MV-4-11 (cell line): ENCODE measurements at regions not wholly inside any gene's neighbourhood (a gene's known extent, or its start where the extent isn't known, plus 50 kb on each side); places are given as distances from the start of the nearest gene placed in this dataset.

Experiments used
- DNase-seq: peaks from one replicate; lab custom pipeline; 2025; lab: John Stamatoyannopoulos, UW

DNA sequence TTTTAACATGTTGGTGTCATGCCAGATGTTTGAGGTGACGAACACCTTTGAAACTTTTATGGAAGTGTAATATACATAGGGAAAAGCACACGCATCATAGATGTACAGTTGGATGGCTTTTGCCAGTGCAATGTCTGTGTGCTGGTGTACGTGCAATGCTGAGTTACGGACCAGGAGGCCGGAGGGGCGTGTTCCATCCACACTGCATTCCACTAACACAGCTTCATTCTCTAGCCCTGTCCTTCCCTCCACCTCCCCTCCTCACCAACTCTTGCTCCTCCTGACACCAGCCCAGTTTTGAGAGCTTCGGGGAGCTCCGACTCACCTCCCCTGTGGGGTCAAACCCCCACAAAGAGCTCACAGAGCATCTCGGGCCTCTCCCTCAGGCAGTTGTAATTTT is 358.8 kb downstream of the C16orf95 start:
- DNase-seq, result no peak

GRCh38 chr16:86959091-86959651 is 358.0 kb downstream of the C16orf95 start:
- DNase-seq, result no peak

GRCh38 chr16:86959729-86960128 is 357.5 kb downstream of the C16orf95 start:
- DNase-seq, result no peak

- no peak for DNase-seq
Observed at GRCh38 chr16:86960266-86960665, 356.9 kb downstream of the C16orf95 start.

GRCh38 chr16:86961171-86961601 is 356.0 kb downstream of the C16orf95 start:
- DNase-seq, result no peak

GRCh38 chr16:86962259-86962658 is 354.9 kb downstream of the C16orf95 start:
- DNase-seq, result no peak

GRCh38 chr16:86962913-86963312 is 354.3 kb downstream of the C16orf95 start:
- no peak for DNase-seq

GRCh38 chr16:86963600-86964575 is 353.3 kb downstream of the C16orf95 start:
- no peak for DNase-seq

DNA sequence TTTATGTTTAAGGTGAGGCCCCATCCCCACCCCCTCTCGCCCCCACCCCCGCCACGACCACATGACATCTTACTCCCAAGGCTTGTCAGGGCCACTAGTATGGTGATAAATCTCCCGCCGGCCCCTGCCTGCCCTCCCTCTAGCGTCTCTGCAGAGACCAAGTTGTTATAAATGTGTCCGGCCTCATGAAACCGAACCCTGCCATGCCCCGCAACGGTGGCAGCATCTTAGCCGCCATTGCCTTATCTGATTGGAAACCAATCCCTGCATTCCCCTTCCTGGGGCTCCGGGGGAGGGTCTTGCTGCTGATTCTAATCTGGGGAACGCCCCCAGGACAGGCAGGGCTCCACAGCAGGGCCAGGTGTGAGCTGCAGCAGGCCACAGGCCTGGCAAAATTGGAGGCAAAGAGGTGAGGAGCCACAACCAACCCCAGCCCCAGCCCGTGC is 352.4 kb downstream of the C16orf95 start:
- DNase-seq, result no peak

DNA sequence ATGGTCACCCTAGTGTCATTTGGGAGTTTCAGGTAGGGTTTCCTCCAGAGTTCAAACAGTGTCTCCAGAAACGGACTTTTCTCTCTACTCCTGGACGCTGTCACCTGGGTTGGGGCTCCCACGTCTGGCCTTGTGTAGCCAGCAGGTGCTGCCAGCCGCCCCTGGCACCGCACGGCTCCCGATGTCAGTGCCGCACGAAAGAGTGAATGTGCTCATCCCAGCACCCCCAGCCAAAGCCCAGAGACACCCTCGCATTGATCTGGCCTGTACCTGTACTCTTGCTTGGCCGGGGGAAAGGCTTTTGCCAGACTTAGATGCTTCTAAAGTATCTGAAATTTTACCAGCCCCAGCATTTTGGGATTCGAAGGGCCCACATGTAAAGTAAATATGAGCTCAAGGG is 351.9 kb downstream of the C16orf95 start:
- DNase-seq, result no peak

DNA sequence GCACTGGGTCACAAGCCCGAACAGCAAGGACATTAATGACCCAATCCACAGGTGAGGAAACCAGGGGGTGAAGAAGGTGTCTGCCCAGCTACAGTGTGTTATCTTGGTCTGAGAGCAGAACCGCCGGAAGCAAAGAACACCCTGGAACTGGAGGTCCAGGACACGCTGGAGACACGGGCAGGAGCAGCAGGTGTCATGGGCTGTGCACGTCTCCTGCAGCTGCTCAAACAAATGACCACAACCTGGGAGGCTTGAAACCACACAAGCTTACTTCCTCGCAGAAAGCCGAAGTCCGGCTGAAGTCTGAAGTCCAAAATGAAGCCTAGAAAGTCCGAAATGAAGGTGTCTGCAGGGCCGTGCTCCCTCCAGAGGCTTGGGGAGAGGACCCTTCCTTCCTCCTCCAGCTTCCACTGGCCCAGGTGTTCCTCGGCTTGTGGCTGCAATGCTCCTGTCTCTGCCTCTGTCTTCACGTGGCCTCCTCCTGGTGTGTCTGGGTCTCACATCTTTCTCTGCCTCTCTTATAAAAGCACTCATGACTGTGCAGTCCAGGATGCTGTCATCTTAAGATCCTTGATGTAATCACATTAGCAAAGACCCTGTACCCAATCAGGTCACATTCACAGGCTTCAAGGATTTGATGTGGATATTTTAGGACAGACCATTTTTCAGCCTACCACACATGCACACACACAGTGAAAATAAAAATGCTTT is 351.2 kb downstream of the C16orf95 start:
- DNase-seq, result no peak

- no peak for DNase-seq
Observed at GRCh38 chr16:86966777-86967176, 350.4 kb downstream of the C16orf95 start.

DNA sequence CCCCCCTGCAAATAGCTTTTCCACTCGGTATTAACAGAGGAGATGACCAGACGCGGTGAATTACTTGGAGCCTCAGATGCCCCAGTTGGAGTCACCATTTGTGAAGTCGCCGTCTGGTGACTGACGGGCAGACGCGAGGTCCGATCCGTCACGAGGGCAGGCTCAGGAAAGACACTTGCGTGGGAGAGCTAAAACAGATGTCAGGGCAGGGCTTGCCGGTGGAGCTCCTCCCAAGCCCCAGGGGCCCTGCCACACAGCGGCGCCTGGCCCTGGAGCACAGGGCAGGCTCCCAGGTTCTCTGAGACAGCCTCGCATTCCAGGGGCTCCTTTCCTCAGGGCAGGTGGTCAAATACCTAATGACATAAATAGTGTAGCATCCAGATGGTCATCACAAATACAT is 348.3 kb downstream of the C16orf95 start:
- DNase-seq, result no peak

DNA sequence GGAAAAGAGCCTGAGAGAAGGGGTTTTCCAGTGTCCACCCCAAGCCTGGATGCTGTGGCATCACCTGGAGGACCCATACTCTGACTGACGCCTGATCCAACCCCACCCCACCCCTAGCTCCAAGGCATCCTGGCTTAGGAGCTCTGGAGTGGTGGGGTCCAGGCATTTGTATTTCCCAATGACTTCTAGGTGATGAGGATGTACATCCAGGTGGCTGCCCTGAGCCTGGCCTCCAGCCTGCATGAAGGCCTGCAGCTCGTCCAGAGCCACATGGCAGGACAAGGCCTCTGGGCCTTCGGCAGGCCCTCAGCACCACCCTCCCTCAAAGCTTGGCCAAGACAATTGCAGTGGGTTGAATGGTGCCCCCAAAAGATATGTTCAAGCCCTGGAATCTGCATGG is 347.5 kb downstream of the C16orf95 start:
- DNase-seq, result no peak

DNA sequence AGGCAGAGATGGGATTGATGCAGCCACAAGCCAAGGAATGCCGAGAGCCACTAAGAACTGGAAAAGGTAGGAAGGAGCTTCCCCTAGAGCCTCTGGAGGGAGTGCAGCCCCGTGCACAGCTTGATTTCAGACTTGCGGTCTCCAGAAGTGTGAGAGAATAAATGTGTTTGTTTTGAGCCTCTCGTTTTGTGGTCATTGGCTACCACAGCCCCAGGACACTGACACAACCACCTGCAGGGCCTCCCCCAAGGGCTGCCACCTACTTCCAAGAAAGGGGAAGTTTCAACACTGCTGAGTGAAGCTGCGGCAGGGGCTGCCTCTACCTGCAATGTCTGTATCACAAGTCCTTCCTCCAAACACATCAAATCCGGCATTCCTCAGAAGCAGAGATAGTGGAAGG is 346.9 kb downstream of the C16orf95 start:
- DNase-seq, result peak; percentile 38

GRCh38 chr16:86970726-86971125 is 346.5 kb downstream of the C16orf95 start:
- no peak for DNase-seq

GRCh38 chr16:86971251-86971650 is 345.9 kb downstream of the C16orf95 start:
- no peak for DNase-seq

DNA sequence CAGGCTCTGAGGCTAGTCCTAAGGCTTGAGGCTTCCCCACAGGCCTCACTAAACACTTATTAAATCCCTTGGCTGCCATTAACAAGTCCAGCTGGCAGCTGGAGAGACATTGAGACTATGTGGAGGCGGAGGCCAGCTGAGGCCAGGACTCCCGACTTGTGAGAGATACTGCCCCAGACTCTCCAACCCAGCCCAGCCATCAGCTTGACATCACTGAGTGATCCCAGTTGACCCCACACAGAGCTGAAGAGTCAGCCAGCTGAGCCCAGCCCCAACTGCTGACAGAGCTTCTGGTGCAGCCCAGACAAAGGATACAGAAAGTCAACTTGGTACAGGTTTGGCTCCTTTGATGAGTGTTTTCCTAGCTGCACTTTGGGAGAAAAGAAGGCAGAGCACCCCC is 343.1 kb downstream of the C16orf95 start:
- DNase-seq, result no peak

DNA sequence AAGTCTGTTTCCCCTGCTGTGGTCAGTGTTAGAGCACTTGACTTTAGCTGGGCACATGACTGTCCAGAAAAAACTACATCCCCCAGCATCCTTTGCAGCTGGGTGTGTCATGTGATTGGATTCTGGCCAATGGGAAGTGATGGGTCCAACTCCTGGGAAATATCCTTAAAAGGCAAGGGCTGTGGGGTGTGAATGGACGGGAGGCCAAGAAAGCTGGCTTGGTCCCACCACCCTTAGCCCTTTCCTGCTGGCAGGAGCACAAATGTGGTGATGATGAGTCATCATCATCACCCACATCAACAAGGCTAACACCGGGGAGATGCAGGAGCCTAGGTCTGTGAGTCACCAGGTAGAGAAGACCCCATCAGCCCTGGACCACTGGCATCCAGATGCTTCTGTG is 341.7 kb downstream of the C16orf95 start:
- DNase-seq, result peak; percentile 39

DNA sequence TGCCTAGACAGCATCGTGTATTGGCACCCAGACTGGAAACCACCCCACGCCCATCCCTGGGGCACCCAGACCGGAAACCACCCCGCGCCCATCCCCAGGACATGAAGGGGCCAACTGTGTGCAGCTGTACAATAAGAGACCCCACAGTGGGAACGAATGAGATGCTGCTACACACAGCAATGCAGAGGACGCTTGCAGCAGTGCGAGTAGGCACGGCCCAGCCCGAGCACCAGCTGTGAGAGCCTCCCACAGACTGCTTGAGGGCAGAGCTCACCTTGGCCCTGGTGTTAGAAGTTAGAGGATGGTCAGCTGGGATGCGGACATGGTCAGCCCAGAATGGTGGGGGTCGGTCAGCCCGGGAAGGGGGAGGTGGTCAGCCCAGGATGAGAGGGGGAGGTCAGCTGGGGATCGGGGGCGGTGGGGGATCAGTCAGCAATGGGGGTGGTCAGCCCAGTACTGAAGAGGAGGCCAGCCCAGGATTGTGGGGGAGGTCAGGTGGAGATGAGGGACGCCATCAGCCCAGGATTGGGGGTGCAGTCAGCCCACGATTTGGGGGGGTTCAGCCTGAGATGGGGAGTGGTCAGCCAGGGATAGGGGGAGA is 340.0 kb downstream of the C16orf95 start:
- DNase-seq, result no peak

GRCh38 chr16:86978445-86979030 is 338.7 kb downstream of the C16orf95 start:
- peak; percentile 29 for DNase-seq

- no peak for DNase-seq
Observed at GRCh38 chr16:86979061-86979460, 338.1 kb downstream of the C16orf95 start.
